IPS-NIHi7 (cell line): ENCODE measurements at regions not wholly inside any gene's neighbourhood (a gene's known extent, or its start where the extent isn't known, plus 50 kb on each side); places are given as distances from the start of the nearest gene placed in this dataset.
"Not testable (repeated sequence)": the region's sequence is repeated elsewhere in the genome, so short reads cannot be mapped to it uniquely, and the experiment has no call there.

Experiments used
- DNase-seq: peaks from one replicate; pipeline ENCODE4 v3.0.0; 2012; ENCODE audit warnings: mixed read lengths; ENCODE audit errors: extremely low spot score

DNA sequence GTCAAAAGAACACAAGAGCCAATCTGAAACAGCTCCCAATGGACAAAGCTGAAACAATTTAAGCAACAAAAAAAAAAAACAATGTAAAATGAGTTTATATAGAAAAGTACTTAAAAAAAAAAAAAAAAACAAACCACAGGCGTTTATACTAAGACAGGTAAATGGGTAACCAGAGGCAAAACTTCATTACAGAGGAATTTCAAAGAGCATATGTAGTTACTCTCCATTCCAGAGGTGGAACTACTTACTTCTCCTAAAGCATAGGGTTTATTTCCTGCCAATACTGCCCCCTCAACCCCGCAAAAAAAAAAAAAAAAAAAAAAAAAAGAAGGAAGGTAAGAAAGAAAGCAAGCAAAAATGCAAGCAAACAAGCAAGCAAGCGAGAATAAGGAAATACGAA lies 132.9 kb downstream of the LIG4 start:
- DNase-seq, result no peak

DNA sequence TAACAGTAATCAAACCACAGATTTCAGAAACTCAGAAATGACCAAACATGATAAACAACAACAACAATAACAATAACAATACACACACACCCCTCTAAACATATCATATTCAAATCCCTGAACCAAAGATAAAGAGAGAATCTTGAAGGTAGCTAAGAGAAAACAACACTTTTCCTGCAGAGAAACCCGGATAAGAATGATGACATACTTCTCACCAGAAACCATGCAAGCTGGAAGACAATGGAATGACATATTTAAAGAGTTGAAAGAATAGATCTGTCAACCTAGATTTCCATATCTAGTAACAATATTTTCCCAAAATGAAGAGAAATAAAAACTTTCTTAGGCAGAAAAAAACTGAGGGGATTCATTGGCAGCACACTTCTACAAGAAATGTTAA lies 138.1 kb downstream of the LIG4 start:
- no peak for DNase-seq

DNA sequence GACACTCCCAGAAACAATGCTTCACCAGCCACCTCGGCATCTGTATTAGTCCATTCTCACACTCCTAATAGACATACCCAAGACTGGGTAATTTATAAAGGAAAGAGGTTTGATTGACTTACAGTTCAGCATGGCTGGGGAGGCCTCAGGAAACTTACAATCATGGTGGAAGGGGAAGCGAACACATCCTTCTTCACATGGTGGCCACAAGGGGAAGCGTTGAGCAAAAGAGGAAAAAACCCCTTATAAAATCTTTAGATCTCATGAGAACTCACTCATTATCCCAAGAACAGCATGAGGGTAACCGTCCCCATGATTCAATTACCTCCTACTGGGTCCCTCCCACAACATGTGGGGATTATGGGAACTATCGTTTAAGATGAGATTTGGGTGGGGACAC lies 140.9 kb downstream of the LIG4 start:
- DNase-seq, result not testable (repeated sequence)

- no peak for DNase-seq
Observed at GRCh38 chr13:108070925-108071324, 144.4 kb downstream of the LIG4 start.

DNA sequence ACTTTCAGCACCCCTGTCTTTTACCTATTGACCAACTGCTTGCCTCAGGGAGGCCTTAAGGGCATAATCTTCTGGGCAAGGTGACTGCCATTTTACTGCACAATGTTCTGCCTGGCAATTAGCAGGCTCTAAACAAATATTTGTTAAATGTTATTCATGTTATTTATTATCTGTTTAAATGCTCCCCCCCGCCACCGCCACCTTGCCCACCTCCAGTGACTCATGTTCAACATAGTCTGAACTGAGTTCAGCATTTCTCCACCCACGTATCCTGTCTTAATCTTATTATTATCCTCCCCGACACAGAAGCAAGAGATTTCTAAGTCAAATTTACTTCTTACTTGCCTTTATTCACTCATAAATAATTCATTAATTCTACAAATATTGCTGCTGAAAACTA lies 144.8 kb downstream of the LIG4 start:
- DNase-seq, result no peak

DNA sequence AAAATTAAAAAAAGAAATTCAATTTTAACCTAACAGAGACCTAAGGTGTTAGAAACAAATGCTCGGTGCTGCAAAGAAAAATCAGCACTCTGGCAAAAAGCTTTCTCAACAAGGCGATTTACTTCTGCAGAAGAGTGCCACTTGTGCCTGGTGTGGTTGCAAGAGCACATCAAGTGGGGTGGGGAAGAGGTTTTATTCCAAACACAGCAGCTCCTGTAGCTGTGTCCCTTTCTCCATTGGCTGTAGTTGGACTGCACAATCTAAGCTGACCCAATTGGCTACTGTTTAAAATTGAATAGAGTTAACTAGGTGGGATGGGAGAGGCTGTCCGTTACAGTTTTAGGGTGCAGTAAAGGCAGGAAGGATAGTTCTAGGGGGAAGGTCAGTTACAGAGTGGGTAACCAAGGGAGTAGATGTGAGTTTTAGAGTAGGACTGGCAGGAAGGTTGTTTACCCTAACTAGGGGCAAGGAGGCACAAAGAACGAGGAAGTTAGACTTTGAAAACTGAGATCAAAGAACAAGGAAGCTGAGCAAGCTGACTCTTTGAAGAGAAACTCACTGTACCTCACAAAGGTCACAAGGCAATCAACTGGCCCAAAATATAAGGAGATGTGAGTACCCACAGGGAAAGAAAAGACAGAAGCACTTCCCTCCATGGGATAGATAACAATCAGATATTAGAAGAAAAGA lies 145.7 kb downstream of the LIG4 start:
- DNase-seq, result no peak

DNA sequence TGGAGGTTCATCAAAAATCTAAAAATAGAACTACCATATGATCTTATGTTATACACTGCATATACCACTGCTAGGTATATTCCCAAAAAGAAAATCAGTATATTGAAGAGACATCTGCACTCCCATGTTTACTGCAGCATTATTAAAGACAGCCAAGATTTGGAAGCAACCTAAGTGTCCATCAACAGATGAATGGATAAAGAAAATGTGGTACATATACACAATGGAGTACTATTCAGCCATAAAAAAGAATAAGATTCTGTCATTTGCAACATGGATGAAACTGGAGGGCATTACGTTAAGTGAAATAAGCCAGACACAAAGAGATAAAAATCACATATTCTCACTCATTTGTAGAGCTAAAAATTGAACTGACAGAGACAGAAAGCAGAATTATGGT lies 151.0 kb downstream of the LIG4 start:
- not testable (repeated sequence) for DNase-seq

- peak; percentile 52 for DNase-seq
Observed at GRCh38 chr13:108060111-108060510, 155.2 kb downstream of the LIG4 start.

DNA sequence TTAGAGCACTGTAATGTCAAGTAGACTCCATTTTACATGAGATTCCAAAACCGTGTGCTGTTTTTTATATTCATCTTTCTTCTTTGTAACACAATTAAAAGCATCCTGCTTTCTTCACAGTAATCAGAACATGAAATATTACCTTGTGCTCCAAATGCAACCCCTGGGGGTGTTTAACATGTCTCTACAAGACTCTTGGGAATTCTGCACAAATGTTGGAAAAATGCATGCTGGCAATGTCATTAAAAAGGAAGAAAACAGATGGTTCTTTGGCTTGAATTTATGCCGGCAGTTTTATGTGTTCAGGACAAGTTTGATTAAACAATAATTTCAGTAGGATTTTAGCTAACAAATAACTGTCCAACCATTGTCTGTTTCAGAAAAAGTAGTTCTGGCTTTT lies 159.1 kb downstream of the LIG4 start:
- DNase-seq, result no peak

- no peak for DNase-seq
Observed at GRCh38 chr13:108049211-108049610, 166.1 kb downstream of the LIG4 start.

GRCh38 chr13:108044954-108045353 lies 170.4 kb downstream of the LIG4 start:
- no peak for DNase-seq

- DNase-seq, result not testable (repeated sequence)
Observed at GRCh38 chr13:108042866-108043265, 172.5 kb downstream of the LIG4 start.

GRCh38 chr13:108037348-108037747 lies 178.0 kb downstream of the LIG4 start:
- no peak for DNase-seq

- DNase-seq, result no peak
Observed at GRCh38 chr13:108036411-108036932, 178.9 kb downstream of the LIG4 start.

DNA sequence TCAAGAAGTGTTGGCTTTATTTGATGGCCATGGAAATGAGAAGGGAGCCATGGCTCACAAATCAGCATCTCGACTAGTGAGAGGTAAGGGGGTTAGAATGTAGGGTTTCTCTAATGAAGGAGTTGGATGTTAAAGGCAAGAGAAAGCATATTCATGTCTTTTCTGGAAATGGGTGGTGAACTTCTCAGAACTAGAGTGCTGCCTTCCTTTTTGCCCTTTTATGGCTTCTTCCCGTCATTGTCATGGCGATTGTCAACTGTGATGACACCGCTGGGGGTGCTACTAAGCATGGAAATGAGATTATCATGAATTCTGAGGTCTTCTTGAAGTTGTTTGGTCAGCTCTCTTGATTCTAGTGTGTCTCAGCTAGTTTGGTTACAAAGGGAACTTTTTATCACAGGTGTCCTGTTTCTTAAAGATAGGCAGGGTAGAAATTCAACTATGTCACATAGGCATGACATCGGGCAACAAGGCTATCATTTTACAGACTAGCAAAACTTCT lies 180.4 kb downstream of the LIG4 start:
- DNase-seq, result no peak

DNA sequence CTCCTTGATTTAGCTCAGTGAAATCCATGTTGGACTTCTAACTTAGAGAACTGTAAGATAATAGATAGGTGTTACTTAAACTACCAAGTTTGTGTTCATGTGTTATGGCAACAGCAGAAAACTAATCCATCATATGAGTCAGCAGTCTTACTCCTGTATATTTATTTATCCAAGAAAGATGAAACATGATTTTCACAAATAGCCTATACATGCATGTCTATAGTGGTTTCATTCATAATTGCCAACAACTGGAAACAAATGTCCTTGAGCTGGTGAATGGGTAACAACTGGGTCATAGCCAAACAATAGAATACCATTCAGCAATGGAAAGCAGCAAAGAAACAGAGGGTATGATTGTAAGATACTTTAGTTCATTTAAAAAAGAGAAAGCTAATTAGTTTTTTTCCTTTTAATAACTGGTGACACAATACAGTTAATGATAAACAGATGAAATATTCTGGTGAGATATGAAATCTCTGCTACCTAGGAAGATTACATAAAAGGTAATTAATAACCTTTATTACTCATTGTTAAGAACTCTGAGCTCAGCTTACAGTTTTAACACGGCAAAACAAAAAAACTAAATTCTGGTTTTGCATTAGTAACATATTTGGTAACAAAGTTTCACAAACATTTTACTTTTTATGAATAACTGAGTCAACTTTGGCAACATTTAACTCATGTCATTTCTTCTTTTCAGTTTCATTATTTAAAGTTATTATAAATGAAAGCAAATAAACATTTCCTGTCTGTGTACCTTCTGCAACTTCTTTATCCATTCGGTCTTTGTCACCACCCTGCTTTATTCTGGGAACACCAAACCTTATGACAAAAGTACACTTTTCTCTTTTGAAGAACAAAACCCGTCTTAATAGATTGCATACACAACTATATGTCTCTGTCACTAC lies 181.3 kb downstream of the LIG4 start:
- no peak for DNase-seq

GRCh38 chr13:108031865-108032264 lies 183.5 kb downstream of the LIG4 start:
- DNase-seq, result no peak

DNA sequence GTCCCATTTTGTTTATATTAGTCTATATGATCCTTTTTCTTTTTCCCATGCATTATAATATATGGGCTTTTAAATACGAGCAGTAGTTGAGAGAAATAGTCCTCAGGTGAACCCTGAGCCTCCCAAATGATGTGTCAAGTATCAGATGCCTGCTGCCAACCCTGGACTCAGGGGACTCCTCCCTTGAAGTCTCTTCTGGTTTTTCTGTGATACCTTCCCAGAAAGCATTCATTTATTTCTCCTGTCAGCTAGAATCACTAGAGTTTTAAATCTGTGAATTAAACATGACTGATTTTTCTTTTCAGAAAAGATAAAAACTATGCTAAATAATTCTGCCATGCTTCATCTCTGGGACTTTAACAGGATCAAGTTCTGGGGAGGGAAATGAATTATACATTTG lies 184.6 kb downstream of the LIG4 start:
- DNase-seq, result no peak

DNA sequence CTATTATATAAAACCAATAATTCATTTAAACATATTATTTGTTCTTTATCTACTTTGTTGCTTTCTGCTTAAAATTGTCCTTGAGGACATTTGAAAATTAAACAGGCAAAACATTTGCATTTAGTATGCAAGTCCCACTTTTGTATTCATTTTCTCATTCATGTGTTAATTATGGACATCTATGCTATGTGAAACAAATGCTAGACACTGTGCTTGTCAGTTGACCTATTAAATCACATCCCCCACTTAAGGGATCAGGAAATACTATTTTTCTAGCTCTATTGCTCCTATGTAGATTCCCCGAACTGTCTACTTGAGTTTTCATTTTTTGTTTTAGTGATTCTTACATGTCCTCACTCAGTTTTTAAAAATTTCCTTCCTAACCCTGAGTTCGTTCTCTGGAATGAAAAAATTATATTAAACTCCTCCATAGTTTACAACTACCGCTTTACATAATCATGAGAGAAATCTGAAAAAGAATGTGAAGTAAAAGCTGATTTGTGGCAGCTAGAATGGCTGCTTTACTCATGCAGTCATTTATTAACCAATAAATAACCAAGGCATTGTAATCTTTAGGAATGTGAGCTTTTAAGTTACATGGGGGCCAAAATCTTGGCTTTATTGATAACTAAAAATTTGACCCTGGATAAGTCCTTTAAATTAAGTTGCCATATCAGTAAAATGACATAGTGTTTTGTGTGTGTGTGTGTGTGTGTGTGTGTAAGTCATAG lies 188.5 kb downstream of the LIG4 start:
- DNase-seq, result no peak

GRCh38 chr13:108020027-108020426 lies 195.3 kb downstream of the LIG4 start:
- no peak for DNase-seq

DNA sequence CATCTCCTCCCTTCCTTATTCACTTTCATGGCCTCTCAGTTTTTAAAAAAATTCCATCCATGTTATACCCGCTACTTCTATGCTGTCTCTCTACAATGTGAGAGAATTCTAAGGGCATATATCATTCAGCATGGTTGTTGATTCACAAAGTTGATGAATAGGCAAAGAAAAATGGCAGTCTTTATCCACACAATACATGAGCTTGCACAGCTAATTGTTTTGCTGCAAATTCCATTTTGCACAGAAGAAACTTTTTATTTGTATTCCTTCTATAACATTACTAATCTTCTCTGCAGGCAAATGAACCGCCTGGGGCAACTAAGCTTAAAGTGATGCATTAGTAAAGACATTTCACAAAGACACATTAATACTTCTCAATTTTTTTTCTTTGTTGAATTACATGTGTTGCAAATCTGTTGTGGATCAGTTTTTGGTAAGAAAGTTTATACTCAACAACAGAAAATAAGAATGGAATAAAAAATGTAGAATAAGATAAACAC lies 196.9 kb downstream of the LIG4 start:
- no peak for DNase-seq

DNA sequence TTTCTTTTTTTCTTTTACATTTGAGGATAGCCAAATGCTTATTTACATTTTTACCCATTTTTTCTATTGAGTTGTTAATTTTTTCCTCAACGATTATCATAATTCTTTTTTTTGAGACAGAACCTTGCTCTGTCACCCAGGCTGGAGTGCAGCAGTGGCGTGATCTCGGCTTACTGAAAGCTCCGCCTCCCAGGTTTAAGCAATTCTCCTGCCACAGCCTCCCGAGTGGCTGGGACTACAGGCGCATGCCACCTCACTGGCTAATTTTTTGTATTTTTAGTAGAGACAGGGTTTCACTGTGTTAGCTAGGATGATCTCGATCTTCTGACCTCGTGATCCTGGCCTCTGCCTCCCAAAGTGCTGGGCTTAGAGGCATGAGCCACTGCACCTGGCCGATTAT lies 208.7 kb downstream of the LIG4 start:
- no peak for DNase-seq
